Upper lobe of left lung (tissue), 4 donors: ENCODE measurements at regions not wholly inside any gene's neighbourhood (a gene's known extent, or its start where the extent isn't known, plus 50 kb on each side); places are given as distances from the start of the nearest gene placed in this dataset.

Experiments
- POLR2AphosphoS5 ChIP-seq, 2 donors: sonication (generic); formaldehyde crosslinking; IDR thresholded peaks; one replicate each; pipeline ENCODE4 v1.5.1; 2017; ENCODE audit warnings: antibody characterized with exemption in 2 of 2
- TF ChIP-seq, protein P1 (sequence below), 6 experiments: fragments of 450-650 bp in 4 of 6; fragments of 200-600 bp in 2 of 6; sonication (generic) in 2 of 6; IDR thresholded peaks; one replicate each; pipeline ENCODE4 v1.5.1; 2016 to 2019; ENCODE audit warnings: antibody characterized with exemption in 6 of 6

DNA sequence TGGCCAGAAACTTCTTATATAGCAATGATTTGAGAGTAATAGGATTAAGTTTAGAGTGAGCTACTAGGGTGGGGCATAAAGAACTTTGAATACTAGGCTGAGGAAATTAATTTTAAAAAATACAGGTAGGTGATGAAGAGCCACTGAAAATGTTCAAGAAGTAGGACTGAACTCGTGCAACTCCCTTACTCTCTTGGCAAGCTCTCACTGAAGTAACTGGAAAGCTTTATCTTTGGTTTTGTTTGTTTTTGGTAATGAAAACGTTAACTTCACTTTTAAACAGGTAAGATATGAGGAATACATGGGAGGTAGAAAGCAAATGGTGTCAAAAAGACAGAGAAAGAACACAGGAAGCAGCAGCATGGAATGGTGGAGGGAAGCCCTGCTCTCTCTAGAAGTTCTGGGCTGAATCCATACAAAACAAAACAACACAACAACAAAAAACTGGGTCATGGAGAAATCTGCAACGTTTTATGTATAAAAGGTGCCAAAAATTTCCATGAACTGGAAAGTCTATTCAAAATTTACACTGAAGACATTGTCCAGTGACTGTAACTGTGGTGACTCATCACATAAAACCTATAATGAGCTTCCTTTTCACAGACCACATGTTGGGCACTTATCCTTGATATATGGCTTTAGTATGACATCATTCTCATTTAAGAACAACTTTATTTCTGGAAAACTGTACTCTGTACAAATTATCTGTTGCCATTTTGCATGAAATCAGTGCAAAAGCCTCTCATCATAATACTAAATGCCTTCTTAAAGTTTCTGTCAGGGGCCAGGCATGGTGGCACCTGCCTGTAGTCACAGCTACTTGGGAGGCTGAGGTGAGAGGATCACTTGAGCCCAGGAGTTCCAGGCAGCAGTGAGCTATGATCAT, 91.2 kb upstream of the CHD1 start:
- TF ChIP-seq, protein P1, sequence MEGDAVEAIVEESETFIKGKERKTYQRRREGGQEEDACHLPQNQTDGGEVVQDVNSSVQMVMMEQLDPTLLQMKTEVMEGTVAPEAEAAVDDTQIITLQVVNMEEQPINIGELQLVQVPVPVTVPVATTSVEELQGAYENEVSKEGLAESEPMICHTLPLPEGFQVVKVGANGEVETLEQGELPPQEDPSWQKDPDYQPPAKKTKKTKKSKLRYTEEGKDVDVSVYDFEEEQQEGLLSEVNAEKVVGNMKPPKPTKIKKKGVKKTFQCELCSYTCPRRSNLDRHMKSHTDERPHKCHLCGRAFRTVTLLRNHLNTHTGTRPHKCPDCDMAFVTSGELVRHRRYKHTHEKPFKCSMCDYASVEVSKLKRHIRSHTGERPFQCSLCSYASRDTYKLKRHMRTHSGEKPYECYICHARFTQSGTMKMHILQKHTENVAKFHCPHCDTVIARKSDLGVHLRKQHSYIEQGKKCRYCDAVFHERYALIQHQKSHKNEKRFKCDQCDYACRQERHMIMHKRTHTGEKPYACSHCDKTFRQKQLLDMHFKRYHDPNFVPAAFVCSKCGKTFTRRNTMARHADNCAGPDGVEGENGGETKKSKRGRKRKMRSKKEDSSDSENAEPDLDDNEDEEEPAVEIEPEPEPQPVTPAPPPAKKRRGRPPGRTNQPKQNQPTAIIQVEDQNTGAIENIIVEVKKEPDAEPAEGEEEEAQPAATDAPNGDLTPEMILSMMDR (IDR thresholded peaks at IDR 0.05) = no peak
- no peak for TF ChIP-seq POLR2AphosphoS5 (IDR thresholded peaks at IDR 0.05)
